Omental fat pad (tissue), 3 donors: ENCODE measurements at regions not wholly inside any gene's neighbourhood (a gene's known extent, or its start where the extent isn't known, plus 50 kb on each side); places are given as distances from the start of the nearest gene placed in this dataset.

ENCODE experiments used
- ATAC-seq: fragments of 150-250 bp; one replicate; pipeline ENCODE4 v1.9.1; 2016; ENCODE audit warnings: mild to moderate bottlenecking, moderate library complexity; ENCODE audit not compliant: low FRiP score
- DNase-seq: peaks from one replicate; pipeline ENCODE4 v3.0.0-alpha.2; 2019; ENCODE audit warnings: low spot score
- TF ChIP-seq, protein P1 (sequence below), 3 donors: fragments of 450-650 bp; IDR thresholded peaks; one replicate each; pipeline ENCODE4 v1.5.1; 2016 to 2017; ENCODE audit warnings: antibody characterized with exemption in 3 of 3, mild to moderate bottlenecking in 3 of 3, moderate library complexity in 2 of 3

DNA sequence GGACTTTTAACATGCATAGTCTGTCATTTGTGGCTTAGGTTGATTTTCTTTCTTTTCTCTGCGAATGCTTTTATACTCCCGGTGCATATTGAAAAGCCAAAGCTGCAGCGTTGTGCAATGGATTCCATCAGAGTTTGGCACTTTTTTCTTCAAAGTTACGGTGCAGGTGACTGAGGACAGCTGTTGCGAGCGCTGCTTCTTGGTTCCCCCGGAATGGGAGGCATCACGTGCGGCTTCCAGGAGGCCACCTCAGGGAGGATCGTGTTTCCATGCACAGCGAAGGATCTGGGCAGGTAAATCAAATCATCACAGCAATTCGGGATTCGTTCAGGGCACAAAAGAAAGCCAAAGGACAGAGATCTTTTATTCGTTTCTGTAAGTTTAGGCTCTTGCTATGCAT is 109.6 kb upstream of the ALKAL2 start:
- TF ChIP-seq, protein P1, sequence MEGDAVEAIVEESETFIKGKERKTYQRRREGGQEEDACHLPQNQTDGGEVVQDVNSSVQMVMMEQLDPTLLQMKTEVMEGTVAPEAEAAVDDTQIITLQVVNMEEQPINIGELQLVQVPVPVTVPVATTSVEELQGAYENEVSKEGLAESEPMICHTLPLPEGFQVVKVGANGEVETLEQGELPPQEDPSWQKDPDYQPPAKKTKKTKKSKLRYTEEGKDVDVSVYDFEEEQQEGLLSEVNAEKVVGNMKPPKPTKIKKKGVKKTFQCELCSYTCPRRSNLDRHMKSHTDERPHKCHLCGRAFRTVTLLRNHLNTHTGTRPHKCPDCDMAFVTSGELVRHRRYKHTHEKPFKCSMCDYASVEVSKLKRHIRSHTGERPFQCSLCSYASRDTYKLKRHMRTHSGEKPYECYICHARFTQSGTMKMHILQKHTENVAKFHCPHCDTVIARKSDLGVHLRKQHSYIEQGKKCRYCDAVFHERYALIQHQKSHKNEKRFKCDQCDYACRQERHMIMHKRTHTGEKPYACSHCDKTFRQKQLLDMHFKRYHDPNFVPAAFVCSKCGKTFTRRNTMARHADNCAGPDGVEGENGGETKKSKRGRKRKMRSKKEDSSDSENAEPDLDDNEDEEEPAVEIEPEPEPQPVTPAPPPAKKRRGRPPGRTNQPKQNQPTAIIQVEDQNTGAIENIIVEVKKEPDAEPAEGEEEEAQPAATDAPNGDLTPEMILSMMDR (IDR thresholded peaks at IDR 0.05), result no peak
- DNase-seq (no peak), ATAC-seq (no peak)

DNA sequence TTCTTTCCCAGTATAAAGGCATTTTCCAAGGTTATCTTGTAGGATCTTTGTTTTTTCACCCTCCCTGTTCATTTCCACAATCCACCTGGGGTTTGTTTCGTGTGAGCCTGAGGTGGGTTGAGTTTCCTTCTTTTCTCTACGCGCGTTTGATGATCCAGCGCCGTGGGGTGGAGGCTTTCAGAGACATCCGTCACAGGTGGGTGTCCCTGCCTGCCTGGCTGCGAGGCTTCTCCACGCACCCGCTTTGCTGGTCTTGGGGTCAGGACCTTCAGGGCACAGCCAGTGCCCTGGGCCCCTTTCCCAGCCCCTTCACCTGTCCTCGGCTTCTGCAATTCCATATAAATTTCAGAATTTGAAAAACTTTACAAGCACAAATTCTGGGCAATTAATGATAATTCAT is 109.0 kb upstream of the ALKAL2 start:
- DNase-seq (no peak), ATAC-seq (no peak)
- TF ChIP-seq, protein P1 (IDR thresholded peaks at IDR 0.05), result no peak

DNA sequence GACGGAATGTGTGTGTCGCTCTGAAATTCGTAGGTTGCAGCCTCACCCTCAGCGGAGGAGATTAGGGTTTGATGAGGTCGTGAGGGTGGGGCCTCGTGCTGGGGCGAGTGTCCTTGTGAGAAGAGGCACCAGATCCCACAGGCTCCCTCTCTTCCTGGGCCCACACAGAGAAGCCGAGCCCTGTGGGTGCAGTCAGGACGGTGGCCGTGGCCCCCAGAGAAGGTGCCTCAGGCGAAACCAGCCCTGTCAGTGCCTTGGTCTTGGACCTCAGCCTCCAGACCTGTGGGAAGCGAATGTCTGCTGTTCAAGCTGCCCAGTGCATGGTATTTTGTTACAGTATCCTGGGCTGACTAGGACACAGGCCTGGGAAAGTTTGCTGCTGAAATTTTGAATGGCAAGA is 108.0 kb upstream of the ALKAL2 start:
- TF ChIP-seq, protein P1 (IDR thresholded peaks at IDR 0.05), result no peak
- no peak for DNase-seq
- ATAC-seq, result no peak

DNA sequence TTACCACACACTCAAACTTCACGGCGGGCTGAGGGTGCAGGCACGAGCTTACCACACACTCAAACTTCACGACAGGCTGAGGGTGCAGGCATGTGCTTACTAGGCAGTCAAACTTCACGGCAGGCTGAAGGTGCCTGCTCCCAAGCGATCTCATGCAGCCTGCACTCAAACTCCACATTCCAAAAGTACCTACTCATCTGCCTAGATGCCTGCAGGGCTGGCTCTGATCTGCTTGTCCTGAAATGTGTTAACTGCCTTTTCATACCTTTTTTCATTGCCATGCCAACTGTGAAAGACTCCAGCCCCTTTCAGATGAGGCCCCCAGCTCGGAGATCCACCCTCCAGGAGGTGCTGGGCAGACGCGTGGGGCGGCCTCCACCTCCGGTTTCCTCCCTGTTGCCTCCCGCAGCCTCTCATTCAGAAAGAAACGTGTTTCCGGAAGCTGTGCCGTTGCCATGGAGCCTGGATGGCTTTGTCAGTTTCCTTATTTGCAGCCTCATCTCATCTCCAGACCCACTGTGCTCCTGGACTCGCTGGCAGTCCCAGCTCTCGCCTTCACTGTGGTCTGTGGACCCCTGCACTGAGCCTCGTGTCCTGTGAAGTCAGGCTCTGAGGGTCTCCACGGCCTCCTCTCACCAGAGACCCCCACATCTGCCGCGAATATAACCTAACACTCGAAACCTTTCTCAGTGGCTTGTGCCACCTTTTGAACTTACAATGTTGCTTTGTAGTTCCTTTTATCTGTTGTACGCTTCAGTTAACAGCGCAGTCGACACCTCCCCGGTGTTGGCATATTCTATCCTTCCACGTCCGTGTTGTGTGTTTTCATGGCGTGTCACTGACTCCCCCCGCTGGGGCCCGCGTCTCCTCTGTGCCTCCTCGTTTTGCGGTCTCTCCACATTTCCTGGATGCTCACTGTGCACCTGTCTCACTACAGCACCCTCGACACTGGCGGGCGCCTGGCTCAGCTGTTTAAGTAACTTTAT is 106.1 kb upstream of the ALKAL2 start:
- DNase-seq, result no peak
- TF ChIP-seq, protein P1 (IDR thresholded peaks at IDR 0.05), result no peak
- no peak for ATAC-seq

DNA sequence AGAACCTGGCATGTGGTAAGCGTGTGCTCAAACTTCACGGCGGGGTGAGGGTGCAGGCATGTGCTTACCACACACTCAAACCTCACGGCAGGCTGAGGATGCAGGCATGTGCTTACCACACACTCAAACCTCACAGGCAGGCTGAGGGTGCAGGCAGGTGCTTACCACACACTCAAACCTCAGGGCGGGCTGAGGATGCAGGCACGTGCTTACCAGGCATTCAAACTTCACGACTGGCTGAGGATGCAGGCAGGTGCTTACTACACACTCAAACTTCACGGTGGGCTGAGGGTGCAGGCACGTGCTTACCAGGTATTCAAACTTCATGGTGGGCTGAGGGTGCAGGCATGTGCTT is 105.0 kb upstream of the ALKAL2 start:
- TF ChIP-seq, protein P1 (IDR thresholded peaks at IDR 0.05), result no peak
- DNase-seq, result no peak
- no peak for ATAC-seq

DNA sequence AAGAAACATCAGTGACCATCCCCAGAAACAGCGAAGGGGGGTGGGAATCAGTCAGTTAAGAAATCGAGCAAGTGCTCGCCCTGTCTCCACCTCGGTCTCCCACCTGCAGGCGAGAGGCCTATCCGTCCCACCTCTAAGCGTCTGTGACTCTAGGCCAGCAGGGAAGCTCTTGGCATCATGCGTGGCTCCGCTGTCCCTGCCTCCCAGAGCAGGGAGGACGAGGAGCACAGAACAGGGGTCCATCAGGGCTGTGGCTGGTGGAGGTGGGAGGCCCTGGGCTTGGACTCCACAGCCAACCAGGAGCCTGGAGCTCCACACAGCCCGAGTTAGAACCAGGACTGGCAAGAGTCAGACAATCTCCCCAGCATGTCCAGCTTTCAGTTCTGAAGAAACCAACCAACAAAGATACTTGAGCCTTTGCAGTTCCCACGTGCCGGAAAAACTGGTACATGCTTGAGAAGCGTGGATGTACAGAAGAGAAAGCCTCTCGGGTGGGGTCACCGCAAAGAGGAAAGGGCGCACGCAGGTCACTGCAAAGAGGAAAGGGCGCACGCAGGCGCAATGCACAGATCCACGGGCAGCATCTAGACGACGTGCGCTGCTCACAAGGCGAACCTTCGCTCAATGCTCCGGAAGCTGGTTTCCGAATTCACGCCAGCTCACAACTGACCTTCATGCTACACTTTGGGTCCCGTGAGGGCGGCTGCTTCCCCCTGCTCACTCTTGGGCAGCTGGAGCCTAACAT is 104.5 kb upstream of the ALKAL2 start:
- DNase-seq (no peak), ATAC-seq (no peak)
- TF ChIP-seq, protein P1 (IDR thresholded peaks at IDR 0.05), result no peak
